GM18909 (cell line): ENCODE measurements at regions not wholly inside any gene's neighbourhood (a gene's known extent, or its start where the extent isn't known, plus 50 kb on each side); places are given as distances from the start of the nearest gene placed in this dataset.
"Not testable (repeated sequence)": the region's sequence is repeated elsewhere in the genome, so short reads cannot be mapped to it uniquely, and the experiment has no call there.

ENCODE experiments used
- ATAC-seq: cut with Tn5 transposase; IDR thresholded peaks from one replicate; pipeline ENCODE4 v1.9.1; 2021; ENCODE audit warnings: mild to moderate bottlenecking; ENCODE audit not compliant: unreplicated experiment, poor library complexity

- no peak for ATAC-seq
These were observed 190.8 kb downstream of the EPM2A start for GRCh38 chr6:145544514-145544913.

GRCh38 chr6:145546265-145546664 lies 189.1 kb downstream of the EPM2A start:
- ATAC-seq = no peak

GRCh38 chr6:145547594-145548335 lies 187.6 kb downstream of the EPM2A start:
- ATAC-seq = no peak

- no peak for ATAC-seq
These were observed 186.2 kb downstream of the EPM2A start for GRCh38 chr6:145548933-145549648.

GRCh38 chr6:145551164-145551563 lies 184.2 kb downstream of the EPM2A start:
- ATAC-seq = no peak

- no peak for ATAC-seq
These were observed 180.2 kb downstream of the EPM2A start for GRCh38 chr6:145555084-145555483.

- no peak for ATAC-seq
These were observed 177.8 kb downstream of the EPM2A start for GRCh38 chr6:145557474-145557873.

- ATAC-seq = no peak
These were observed 175.5 kb downstream of the EPM2A start for GRCh38 chr6:145559836-145560235.

- no peak for ATAC-seq
These were observed 173.9 kb downstream of the EPM2A start for GRCh38 chr6:145561095-145562072.

GRCh38 chr6:145562771-145563615 lies 172.3 kb downstream of the EPM2A start:
- ATAC-seq = no peak

- no peak for ATAC-seq
These were observed 170.8 kb downstream of the EPM2A start for GRCh38 chr6:145564553-145564952.

- ATAC-seq = no peak
These were observed 167.6 kb downstream of the EPM2A start for GRCh38 chr6:145567684-145568252.

GRCh38 chr6:145569140-145569539 lies 166.2 kb downstream of the EPM2A start:
- ATAC-seq = no peak

- ATAC-seq = not testable (repeated sequence)
These were observed 165.0 kb downstream of the EPM2A start for GRCh38 chr6:145570336-145570735.

GRCh38 chr6:145574269-145574668 lies 161.1 kb downstream of the EPM2A start:
- not testable (repeated sequence) for ATAC-seq
